ENCODE measurements at regions not wholly inside any gene's neighbourhood (a gene's known extent, or its start where the extent isn't known, plus 50 kb on each side); places are given as distances from the start of the nearest gene placed in this dataset.

DNA sequence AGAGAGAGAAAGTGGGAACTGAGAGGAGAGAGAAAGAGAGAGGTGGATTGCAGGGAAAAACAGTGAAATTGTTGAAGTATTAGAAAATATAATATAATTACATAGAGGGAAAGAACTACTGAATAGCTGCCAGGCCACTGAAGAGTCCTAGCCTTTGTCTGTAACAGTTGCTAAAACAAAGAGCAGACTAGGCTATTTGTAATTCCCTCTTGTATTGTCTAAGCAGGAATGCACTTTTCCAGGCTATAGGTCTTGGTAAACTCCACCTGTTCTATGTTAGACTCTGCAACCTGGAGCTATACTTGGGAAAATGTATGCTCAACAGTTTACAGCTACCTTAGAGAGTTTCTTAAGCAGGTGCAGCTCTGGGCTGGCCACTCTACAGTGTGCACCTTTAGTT is 1063.3 kb downstream of the ADGRL3 start:
- no peak for DNase-seq (ENCODE audit: low read depth in 2 of 2)

GRCh38 chr4:62262676-62263075 is 1062.5 kb downstream of the ADGRL3 start:
- DNase-seq (ENCODE audit: low read depth in 2 of 2) = no peak

DNA sequence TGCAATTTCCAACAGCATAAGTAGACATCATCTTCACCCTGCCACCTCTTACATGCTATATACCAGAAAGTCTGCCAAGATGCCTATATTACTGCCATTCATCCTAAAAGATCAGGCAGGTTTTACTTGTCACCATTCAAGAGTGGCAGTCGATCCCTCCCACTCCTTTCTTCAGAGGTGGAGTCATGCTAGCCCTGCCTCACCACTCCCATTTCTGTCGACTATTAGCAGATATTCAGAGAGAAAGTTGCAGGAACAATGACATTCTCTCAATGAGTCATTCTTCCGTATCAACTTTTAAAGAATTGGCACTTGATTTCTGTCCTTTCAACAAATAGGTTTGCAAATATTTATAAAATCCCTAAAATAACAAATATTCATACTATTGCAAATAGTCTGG is 1060.1 kb downstream of the ADGRL3 start:
- DNase-seq (ENCODE audit: low read depth in 2 of 2) = no peak

GRCh38 chr4:62256479-62256878 is 1056.4 kb downstream of the ADGRL3 start:
- DNase-seq (ENCODE audit: low read depth in 2 of 2) = no peak

- DNase-seq (ENCODE audit: low read depth in 2 of 2) = no peak
Measured at GRCh38 chr4:62252728-62253127, 1052.6 kb downstream of the ADGRL3 start.

GRCh38 chr4:62250100-62250499 is 1050.0 kb downstream of the ADGRL3 start:
- DNase-seq (ENCODE audit: low read depth in 2 of 2) = no peak

DNA sequence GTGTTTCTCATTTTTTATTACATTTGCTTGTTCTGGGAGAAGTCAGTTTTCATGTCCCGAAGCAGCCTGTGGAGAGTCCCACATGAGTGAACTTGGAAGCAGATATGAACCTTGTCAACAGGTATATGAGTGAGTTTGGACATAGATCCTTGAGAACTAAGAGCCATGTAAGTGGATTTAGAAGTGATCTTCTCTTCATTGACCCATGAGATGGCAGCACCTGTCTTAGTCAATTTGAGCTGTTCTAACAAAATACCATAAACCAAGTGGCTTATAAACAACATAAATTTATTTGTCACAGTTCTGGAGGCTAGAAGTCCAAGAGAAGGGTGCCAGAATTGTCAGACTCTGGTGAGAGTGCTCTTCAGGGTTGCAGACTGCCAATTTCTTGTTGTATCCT is 1043.8 kb downstream of the ADGRL3 start:
- no peak for DNase-seq (ENCODE audit: low read depth in 2 of 2)

DNA sequence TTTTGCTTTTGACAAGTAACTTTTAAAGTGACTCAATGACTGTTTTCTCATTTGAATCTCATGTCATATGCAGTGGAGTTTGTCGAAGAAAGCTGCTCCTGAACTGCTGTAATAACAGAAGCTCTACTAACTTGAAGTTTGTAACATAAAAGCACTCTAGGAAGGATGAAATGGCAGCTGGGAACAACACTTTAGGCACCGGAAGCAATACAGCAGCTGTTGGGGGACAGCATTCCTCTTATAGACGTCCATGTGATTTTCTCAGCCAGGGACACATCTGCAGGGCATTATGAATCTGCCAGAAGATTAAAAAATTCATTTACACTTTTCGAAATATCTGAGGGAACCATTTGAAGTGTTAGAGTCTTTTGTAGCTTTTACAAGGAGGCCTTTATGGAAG is 1035.8 kb downstream of the ADGRL3 start:
- DNase-seq (ENCODE audit: low read depth in 2 of 2) = no peak

- DNase-seq (ENCODE audit: low read depth in 2 of 2) = no peak
Measured at GRCh38 chr4:62232814-62233213, 1032.7 kb downstream of the ADGRL3 start.

DNA sequence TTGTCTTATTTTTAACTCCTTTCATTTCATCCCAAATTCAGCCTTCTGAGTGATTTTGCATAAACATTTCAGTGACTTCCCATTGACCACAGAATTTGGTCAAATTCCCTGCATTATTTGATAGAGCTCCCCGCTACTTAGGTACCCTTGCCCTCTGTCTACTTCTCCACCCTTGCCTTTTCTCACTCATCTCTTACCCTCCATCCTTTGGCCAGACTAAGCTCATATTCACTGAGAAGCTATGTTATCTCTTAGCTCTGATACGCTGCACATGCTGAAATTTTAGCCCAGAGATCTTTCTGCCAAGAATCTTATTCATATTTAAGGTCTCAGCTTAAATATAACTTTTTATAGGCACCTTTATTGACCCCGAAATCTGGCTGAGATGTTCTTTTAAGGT is 1031.9 kb downstream of the ADGRL3 start:
- no peak for DNase-seq (ENCODE audit: low read depth in 2 of 2)

- no peak for DNase-seq (ENCODE audit: low read depth in 2 of 2)
Measured at GRCh38 chr4:62226082-62226481, 1026.0 kb downstream of the ADGRL3 start.

- DNase-seq (ENCODE audit: low read depth in 2 of 2) = no peak
Measured at GRCh38 chr4:62222121-62222520, 1022.0 kb downstream of the ADGRL3 start.

GRCh38 chr4:62210486-62210885 is 1010.4 kb downstream of the ADGRL3 start:
- DNase-seq (ENCODE audit: low read depth in 2 of 2) = no peak

DNA sequence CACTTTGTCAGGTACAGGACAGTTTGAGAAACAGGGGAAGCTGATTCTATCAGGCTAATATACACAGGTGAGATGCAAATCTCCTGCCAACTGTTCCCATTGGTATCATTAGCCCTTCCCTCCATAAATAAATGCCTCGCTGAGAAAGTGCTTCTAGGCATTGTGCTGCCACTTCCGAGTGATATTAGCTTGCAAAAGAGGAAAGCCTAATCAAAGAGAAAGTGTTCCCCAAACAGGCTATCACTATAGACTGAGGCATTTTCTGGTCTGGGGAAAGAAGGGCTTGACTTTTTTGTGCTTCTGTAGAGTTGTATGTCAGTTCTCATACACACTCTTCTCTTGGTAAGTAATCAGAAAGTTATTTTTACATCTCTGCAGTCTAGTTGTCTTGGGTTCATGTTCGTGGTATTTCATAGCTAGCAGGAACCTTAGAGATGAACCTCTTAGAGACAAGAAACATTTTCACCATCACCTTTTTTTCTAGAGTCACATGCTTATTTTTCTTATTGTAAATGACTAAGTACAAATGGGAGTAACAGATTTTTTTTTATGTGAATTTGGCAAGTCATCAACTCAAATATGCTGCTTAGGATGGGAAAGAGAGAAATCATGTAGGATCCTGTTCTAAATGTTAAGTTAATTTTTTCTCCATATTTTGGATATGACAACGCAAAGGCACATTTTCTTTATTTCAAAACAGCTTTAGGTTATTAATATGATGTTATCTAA is 1009.8 kb downstream of the ADGRL3 start:
- no peak for DNase-seq (ENCODE audit: low read depth in 2 of 2)

GRCh38 chr4:62208921-62209320 is 1008.8 kb downstream of the ADGRL3 start:
- no peak for DNase-seq (ENCODE audit: low read depth in 2 of 2)

GRCh38 chr4:62204136-62204535 is 1004.0 kb downstream of the ADGRL3 start:
- DNase-seq (ENCODE audit: low read depth in 2 of 2) = no peak

GRCh38 chr4:62199291-62199810 is 999.2 kb downstream of the ADGRL3 start:
- DNase-seq (ENCODE audit: low read depth in 2 of 2) = no peak

- no peak for DNase-seq (ENCODE audit: low read depth in 2 of 2)
Measured at GRCh38 chr4:62196338-62196737, 996.2 kb downstream of the ADGRL3 start.

- no peak for DNase-seq (ENCODE audit: low read depth in 2 of 2)
Measured at GRCh38 chr4:62194342-62194741, 994.2 kb downstream of the ADGRL3 start.

- DNase-seq (ENCODE audit: low read depth in 2 of 2) = no peak
Measured at GRCh38 chr4:62193761-62194160, 993.6 kb downstream of the ADGRL3 start.

DNA sequence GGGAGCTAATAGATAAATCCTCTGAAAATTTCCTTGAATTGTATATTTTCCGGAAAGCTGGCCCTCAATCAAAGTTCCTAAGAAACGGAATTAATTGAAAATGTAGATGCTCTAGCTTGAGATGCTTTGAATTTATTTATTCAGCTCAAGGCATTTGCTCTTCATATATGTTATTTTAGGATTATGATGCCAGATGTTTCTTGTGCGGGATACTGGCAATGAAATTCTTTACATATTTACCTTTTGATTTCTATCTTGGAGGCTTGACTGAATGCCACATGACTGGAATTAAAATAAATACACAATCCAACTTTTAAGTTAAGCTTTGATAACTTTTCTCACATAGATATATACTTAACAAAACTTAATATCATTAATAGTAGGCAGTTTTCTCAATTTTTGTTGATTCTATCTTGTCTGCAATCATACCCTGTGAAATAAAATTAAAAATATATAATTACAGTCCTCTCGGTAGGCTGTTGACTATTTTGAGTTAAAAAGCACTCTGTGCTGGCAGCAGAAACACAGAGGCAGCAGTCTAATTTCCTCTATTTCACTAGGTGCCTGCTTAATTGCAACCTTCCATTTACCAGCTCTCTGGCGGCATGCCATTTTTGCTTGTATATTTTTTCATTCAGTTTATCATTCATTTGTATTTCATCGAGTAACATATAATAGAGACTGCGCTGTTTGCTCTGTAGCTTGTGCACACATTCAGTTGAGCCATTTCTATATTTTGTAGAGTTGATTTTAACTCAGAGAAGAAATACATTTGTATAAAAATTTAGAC is 991.5 kb downstream of the ADGRL3 start:
- DNase-seq (ENCODE audit: low read depth in 2 of 2) = no peak

DNA sequence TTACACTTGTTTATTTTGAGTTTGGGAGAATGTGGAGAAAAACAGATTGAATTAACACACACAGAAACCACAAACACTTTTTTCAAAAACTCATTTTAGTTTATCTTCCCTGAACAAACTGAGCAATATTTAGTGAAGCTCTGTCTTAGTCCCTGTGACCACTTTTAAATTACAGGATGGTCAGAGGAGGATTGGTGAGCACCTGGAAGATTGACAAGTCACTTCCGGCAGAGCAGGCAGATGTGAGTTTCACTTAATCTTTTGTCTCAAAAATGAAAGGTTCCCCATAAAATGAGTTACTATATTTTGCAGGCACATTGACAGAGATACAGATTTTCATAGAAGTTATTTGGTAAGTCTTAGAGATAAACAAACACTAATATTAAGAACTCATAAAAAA is 970.1 kb downstream of the ADGRL3 start:
- DNase-seq (ENCODE audit: low read depth in 2 of 2) = no peak

- no peak for DNase-seq (ENCODE audit: low read depth in 2 of 2)
Measured at GRCh38 chr4:62168681-62169080, 968.6 kb downstream of the ADGRL3 start.

Measured in fibroblast of skin of left biceps (primary cell).